ENCODE measurements at regions not wholly inside any gene's neighbourhood (a gene's known extent, or its start where the extent isn't known, plus 50 kb on each side); places are given as distances from the start of the nearest gene placed in this dataset.

DNA sequence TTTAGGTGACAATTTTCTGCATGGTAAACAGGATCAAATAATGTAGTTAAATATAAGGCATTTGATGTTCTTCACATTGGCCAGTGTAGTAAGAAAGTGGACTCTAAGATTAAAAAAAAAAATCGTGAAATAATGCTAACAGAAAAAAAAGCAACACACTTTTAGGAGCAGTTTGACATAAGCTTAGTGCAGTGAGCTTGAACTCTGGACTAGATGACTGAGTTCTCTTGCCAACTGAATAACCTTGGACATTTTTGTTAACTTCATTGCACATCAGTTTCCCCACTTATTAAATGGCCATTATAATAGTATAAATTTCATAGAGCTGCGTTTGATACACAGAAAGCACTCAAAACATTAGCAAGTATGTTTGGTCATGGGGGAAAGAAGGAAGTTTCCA lies 649.3 kb upstream of the ADGRL4 start:
- Histone ChIP-seq H3K4me1 (ENCODE audit: insufficient read depth, low read length, severe bottlenecking) (no peaks in the 10 kb centered on the region), H4K20me1 (ENCODE audit: insufficient read depth, low read length) (no peaks in the 10 kb centered on the region), H3K27me3 (ENCODE audit: insufficient read depth, low read length) (no peaks in the 10 kb centered on the region), H3K9ac (ENCODE audit: low read length) (no peak overlapping the region), H3K4me3 (ENCODE audit: low read depth, low read length, poor library complexity, severe bottlenecking) (no peak overlapping the region), H3F3A (ENCODE audit: insufficient read depth, low read length) (no peaks in the 10 kb centered on the region), H3K27ac (ENCODE audit: low read depth, low read length, poor library complexity, severe bottlenecking) (no peak overlapping the region), H3K4me2 (ENCODE audit: low read length) (no peak overlapping the region), H3K79me2 (ENCODE audit: insufficient read depth, low read length) (no peaks in the 10 kb centered on the region), H3K36me3 (ENCODE audit: insufficient read depth, low read length) (no peaks in the 10 kb centered on the region), H3K9me2 (ENCODE audit: low read depth, low read length) (no peaks in the 10 kb centered on the region), H3K9me3 (ENCODE audit: low read length) (no peaks in the 10 kb centered on the region), H2AFZ (ENCODE audit: low read length) (no peak overlapping the region)
- TF ChIP-seq CTCF (IDR thresholded peaks at IDR 0.05; ENCODE audit: low read length) (no peak), EZH2 (IDR thresholded peaks at IDR 0.05; ENCODE audit: borderline replicate concordance, low read length) (no peak)

DNA sequence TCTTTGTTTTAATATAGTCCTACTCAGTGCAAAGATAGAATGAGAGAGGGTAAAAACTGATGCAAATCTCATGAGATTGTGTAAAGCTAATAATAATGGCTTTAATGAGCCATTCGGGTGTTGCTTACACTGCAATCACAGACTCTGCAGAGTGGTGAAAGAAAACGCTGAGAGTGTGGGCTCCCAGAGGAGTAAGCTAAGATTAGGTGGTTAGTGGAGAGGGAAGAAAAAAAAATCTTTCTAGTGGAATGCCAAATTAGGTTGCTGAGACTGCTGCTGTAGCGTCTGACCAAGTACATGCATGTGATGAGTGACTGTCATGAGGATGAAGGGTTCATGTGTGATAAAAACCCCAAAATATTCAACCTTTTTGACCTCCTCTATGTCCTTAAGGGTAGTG lies 645.9 kb upstream of the ADGRL4 start:
- H3K9ac ChIP-seq (ENCODE audit: low read length): no peak overlapping the region
- H3K4me2 ChIP-seq (ENCODE audit: low read length): no peak overlapping the region
- H2AFZ ChIP-seq (ENCODE audit: low read length): no peak overlapping the region
- H3K4me1 ChIP-seq (ENCODE audit: insufficient read depth, low read length, severe bottlenecking): no peaks in the 10 kb centered on the region
- no peaks in the 10 kb centered on the region for H3K9me2 ChIP-seq (ENCODE audit: low read depth, low read length)
- no peaks in the 10 kb centered on the region for H4K20me1 ChIP-seq (ENCODE audit: insufficient read depth, low read length)
- H3K27ac ChIP-seq (ENCODE audit: low read depth, low read length, poor library complexity, severe bottlenecking): no peak overlapping the region
- H3K9me3 ChIP-seq (ENCODE audit: low read length): no peaks in the 10 kb centered on the region
- no peaks in the 10 kb centered on the region for H3K27me3 ChIP-seq (ENCODE audit: insufficient read depth, low read length)
- no peak overlapping the region for H3K4me3 ChIP-seq (ENCODE audit: low read depth, low read length, poor library complexity, severe bottlenecking)
- H3F3A ChIP-seq (ENCODE audit: insufficient read depth, low read length): no peaks in the 10 kb centered on the region
- TF ChIP-seq EZH2 (IDR thresholded peaks at IDR 0.05; ENCODE audit: borderline replicate concordance, low read length) (no peak), CTCF (IDR thresholded peaks at IDR 0.05; ENCODE audit: low read length) (no peak)
- H3K36me3 ChIP-seq (ENCODE audit: insufficient read depth, low read length): no peaks in the 10 kb centered on the region
- no peaks in the 10 kb centered on the region for H3K79me2 ChIP-seq (ENCODE audit: insufficient read depth, low read length)

- H3K9me3 ChIP-seq (ENCODE audit: low read length): no peaks in the 10 kb centered on the region
Observed at GRCh38 chr1:79648126-79648525, 641.6 kb upstream of the ADGRL4 start.

More at GRCh38 chr1:79648126-79648525, 641.6 kb upstream of the ADGRL4 start:
- H3K79me2 ChIP-seq (ENCODE audit: insufficient read depth, low read length): no peaks in the 10 kb centered on the region
- H3K27me3 ChIP-seq (ENCODE audit: insufficient read depth, low read length): no peaks in the 10 kb centered on the region
- no peak for TF ChIP-seq CTCF (IDR thresholded peaks at IDR 0.05; ENCODE audit: low read length)
- TF ChIP-seq EZH2 (IDR thresholded peaks at IDR 0.05; ENCODE audit: borderline replicate concordance, low read length): no peak
- no peak overlapping the region for H3K9ac ChIP-seq (ENCODE audit: low read length)
- peaks cover 3% of the 10 kb centered on the region for H3K4me1 ChIP-seq (ENCODE audit: insufficient read depth, low read length, severe bottlenecking)
- H3K4me2 ChIP-seq (ENCODE audit: low read length): no peak overlapping the region
- H3K27ac ChIP-seq (ENCODE audit: low read depth, low read length, poor library complexity, severe bottlenecking): no peak overlapping the region
- no peaks in the 10 kb centered on the region for H4K20me1 ChIP-seq (ENCODE audit: insufficient read depth, low read length)
- no peaks in the 10 kb centered on the region for H3K9me2 ChIP-seq (ENCODE audit: low read depth, low read length)
- H3K36me3 ChIP-seq (ENCODE audit: insufficient read depth, low read length): no peaks in the 10 kb centered on the region
- no peaks in the 10 kb centered on the region for H3F3A ChIP-seq (ENCODE audit: insufficient read depth, low read length)
- H3K4me3 ChIP-seq (ENCODE audit: low read depth, low read length, poor library complexity, severe bottlenecking): no peak overlapping the region
- H2AFZ ChIP-seq (ENCODE audit: low read length): no peak overlapping the region
